Endothelial cell of umbilical vein (primary cell): ENCODE measurements at regions not wholly inside any gene's neighbourhood (a gene's known extent, or its start where the extent isn't known, plus 50 kb on each side); places are given as distances from the start of the nearest gene placed in this dataset.

Source experiments
- BruUV-seq: library from RNA; stranded (reverse); fragments of 400-500 nt; replicated peaks from 2 replicates; lab custom pipeline; 2021; lab: Mats Ljungman, UMichigan
- CTCF ChIA-PET: fragments of 300-600, 350-600 bp; sonication (Branson Sonifier 250); formaldehyde crosslinking; loops from one replicate; lab custom pipeline; 2021; ENCODE audit warnings: antibody characterized with exemption, inconsistent platforms; lab: Charles Lee
- POLR2A ChIA-PET: fragments of 300-600, 350-600 bp; sonication (Branson Sonifier 250); formaldehyde crosslinking; loops from one replicate; lab custom pipeline; 2021; ENCODE audit warnings: antibody characterized with exemption, inconsistent platforms; lab: Charles Lee
- DNase-seq: peaks from one replicate; pipeline ENCODE4 v3.0.0-alpha.2; 2011; ENCODE audit warnings: low read depth, low spot score
- FAIRE-seq: peaks from 2 replicates; lab custom pipeline; 2011; peaks lifted over from hg19 to GRCh38; lab: Jason Lieb, UNC
- H2AFZ ChIP-seq: 2 replicates; pipeline ENCODE4 v1.6.0; 2012; ENCODE audit warnings: low read depth, low read length, control low read depth, inconsistent platforms
- H3K27ac ChIP-seq: 2 replicates; pipeline ENCODE4 v1.5.1; 2011; ENCODE audit warnings: low read depth, mild to moderate bottlenecking, control low read depth, low read length, moderate library complexity; ENCODE audit not compliant: insufficient read depth
- H3K27me3 ChIP-seq, 2 experiments: 2 replicates each; pipeline versions ENCODE4 v1.6.0 to v1.6.1; 2011; ENCODE audit warnings: low read length in 2 of 2, mixed read lengths in 1 of 2; ENCODE audit not compliant: control insufficient read depth in 2 of 2, insufficient read depth in 2 of 2
- H3K36me3 ChIP-seq, 2 experiments: 2 replicates in 1 of 2; 3 replicates in 1 of 2; pipeline ENCODE4 v1.5.1; 2011; ENCODE audit warnings: low read length in 2 of 2, mild to moderate bottlenecking in 1 of 2, moderate library complexity in 1 of 2; ENCODE audit not compliant: control insufficient read depth in 2 of 2, insufficient read depth in 2 of 2; ENCODE audit errors: extremely low read depth in 1 of 2
- H3K4me1 ChIP-seq: 3 replicates; pipeline ENCODE4 v1.5.1; 2011; ENCODE audit warnings: mild to moderate bottlenecking, low read length; ENCODE audit not compliant: control insufficient read depth, insufficient read depth; ENCODE audit errors: extremely low read depth
- H3K4me2 ChIP-seq: 2 replicates; pipeline ENCODE4 v1.6.1; 2011; ENCODE audit warnings: low read length, control low read depth, mixed read lengths; ENCODE audit not compliant: insufficient read depth
- H3K4me3 ChIP-seq, 3 experiments: fragments of 200-600 bp in 1 of 3; sonication (generic), shearing (Covaris generic) in 1 of 3; replicated peaks in 1 of 3; 2 replicates each; pipeline ENCODE4 v1.5.1; 2011 to 2016; ENCODE audit warnings: control low read depth in 3 of 3, low read length in 3 of 3, mild to moderate bottlenecking in 2 of 3, inconsistent platforms in 1 of 3, low read depth in 1 of 3, moderate library complexity in 1 of 3; ENCODE audit not compliant: insufficient read depth in 1 of 3
- H3K79me2 ChIP-seq: 2 replicates; pipeline ENCODE4 v1.6.0; 2012; ENCODE audit warnings: low read length, inconsistent platforms; ENCODE audit not compliant: control insufficient read depth, insufficient read depth
- H3K9ac ChIP-seq: replicated peaks from 2 replicates; pipeline ENCODE3; 2011; ENCODE audit warnings: low read length, control low read depth; ENCODE audit not compliant: insufficient read depth; ENCODE audit errors: extremely low read depth
- H3K9me1 ChIP-seq: replicated peaks from 3 replicates; pipeline ENCODE4 v1.6.0; 2011; ENCODE audit warnings: mild to moderate bottlenecking, low read length; ENCODE audit not compliant: control insufficient read depth, insufficient read depth; ENCODE audit errors: extremely low read depth
- H3K9me3 ChIP-seq: replicated peaks from 2 replicates; pipeline ENCODE4 v1.5.1; 2012; ENCODE audit warnings: low read length, inconsistent platforms; ENCODE audit not compliant: control insufficient read depth, insufficient read depth
- H4K20me1 ChIP-seq: replicated peaks from 2 replicates; pipeline ENCODE3; 2011; ENCODE audit warnings: mild to moderate bottlenecking, low read length; ENCODE audit not compliant: control insufficient read depth, insufficient read depth; ENCODE audit errors: extremely low read depth
- CTCF ChIP-seq, 2 donors: IDR thresholded peaks; 1 replicate in 1 of 2; 2 replicates in 1 of 2; pipeline ENCODE4 v1.5.1; 2011; ENCODE audit warnings: low read length in 2 of 2, mild to moderate bottlenecking in 2 of 2, moderate library complexity in 2 of 2, control low read depth in 1 of 2, inconsistent platforms in 1 of 2, low read depth in 1 of 2; ENCODE audit not compliant: insufficient read depth in 1 of 2; ENCODE audit errors: extremely low read depth in 1 of 2
- EZH2 ChIP-seq: IDR thresholded peaks from 2 replicates; pipeline ENCODE4 v1.6.1; 2012; ENCODE audit warnings: borderline replicate concordance, low read depth, mild to moderate bottlenecking, moderate library complexity, low read length, inconsistent platforms; ENCODE audit not compliant: severe bottlenecking
- FOS ChIP-seq: IDR thresholded peaks from 2 replicates; pipeline ENCODE4 v1.6.1; 2011; ENCODE audit warnings: mild to moderate bottlenecking, low read length, moderate library complexity, borderline replicate concordance; ENCODE audit not compliant: insufficient read depth
- GATA2 ChIP-seq: IDR thresholded peaks from 2 replicates; pipeline ENCODE4 v1.7.0; 2011; ENCODE audit warnings: low read depth, mild to moderate bottlenecking, moderate library complexity, mixed read lengths, low read length; ENCODE audit not compliant: insufficient read length, insufficient read depth
- JUN ChIP-seq: IDR thresholded peaks from 2 replicates; pipeline ENCODE4 v1.6.1; 2011; ENCODE audit warnings: borderline replicate concordance, low read depth; ENCODE audit not compliant: insufficient read length, insufficient read depth
- MYC ChIP-seq: IDR thresholded peaks from one replicate; pipeline ENCODE4 v1.6.1; 2011; ENCODE audit warnings: mild to moderate bottlenecking, low read depth, low read length
- POLR2A ChIP-seq: IDR thresholded peaks from 2 replicates; pipeline ENCODE4 v1.6.1; 2012; ENCODE audit warnings: low read depth, mild to moderate bottlenecking, control low read depth, low read length
- POLR2AphosphoS5 ChIP-seq: IDR thresholded peaks from 2 replicates; pipeline ENCODE4 v1.6.1; 2012; ENCODE audit warnings: low read depth, mild to moderate bottlenecking, control low read depth, low read length, moderate library complexity; ENCODE audit not compliant: insufficient read depth
- dilution Hi-C: fragments of 300-500 bp; cut with MboI; formaldehyde crosslinking; loops from one replicate; pipeline ENCODE4 v1.15.0; 2019; ENCODE audit warnings: low sequenced_read_pairs; ENCODE audit not compliant: extremely low pct_ligation_motif_present
- intact Hi-C: fragments of 100-400 bp; cut with micrococcal nuclease; formaldehyde crosslinking; loops from one replicate; pipeline ENCODE4 v1.10.0; 2022
- TF ChIP-seq, protein P1 (sequence below): IDR thresholded peaks from 2 replicates; pipeline ENCODE4 v1.6.1; 2011; ENCODE audit not compliant: insufficient read depth, insufficient read length

GRCh38 chr13:50213526-50213925, 198.3 kb downstream of the KCNRG start:
- FAIRE-seq (no peak), DNase-seq (no peak)
- Histone ChIP-seq H3K9ac (no peak overlapping the region), H3K79me2 (no peaks in the 10 kb centered on the region), H4K20me1 (no peaks in the 10 kb centered on the region), H3K4me3 (no peak overlapping the region), H3K9me1 (no peaks in the 10 kb centered on the region), H3K9me3 (no peaks in the 10 kb centered on the region), H3K4me2 (no peak overlapping the region), H3K4me1 (peaks cover 5% of the 10 kb centered on the region), H2AFZ (no peak overlapping the region), H3K36me3 (no peaks in the 10 kb centered on the region), H3K27me3 (no peaks in the 10 kb centered on the region), H3K27ac (no peak overlapping the region)
- TF ChIP-seq GATA2 (no peak), EZH2 (no peak), POLR2AphosphoS5 (no peak), FOS (no peak), MYC (no peak), POLR2A (no peak), CTCF (IDR thresholded peaks at IDR 0.05; ENCODE audit: extremely low read depth in 1 of 2, insufficient read depth in 1 of 2, low read depth in 1 of 2, low read length in 2 of 2) (no peak), JUN (no peak)
- TF ChIP-seq, protein P1, sequence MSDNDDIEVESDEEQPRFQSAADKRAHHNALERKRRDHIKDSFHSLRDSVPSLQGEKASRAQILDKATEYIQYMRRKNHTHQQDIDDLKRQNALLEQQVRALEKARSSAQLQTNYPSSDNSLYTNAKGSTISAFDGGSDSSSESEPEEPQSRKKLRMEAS: no peak
- ChIA-PET CTCF (interaction anchor here (0.7 kb wide), 1 partner anchor 14 kb away, joined by 3 read pairs; no protein-coding TSS in a partner anchor), POLR2A (no interaction called here)
- intact Hi-C loops: no loop called here
- dilution Hi-C loops: no loop called here
- no TSS peak for BruUV-seq
